ENCODE measurements at regions not wholly inside any gene's neighbourhood (a gene's known extent, or its start where the extent isn't known, plus 50 kb on each side); places are given as distances from the start of the nearest gene placed in this dataset.
A peak's percentile ranks its signal among the peaks of the same experiment; 100 is the strongest.
"Not testable (repeated sequence)": the region's sequence is repeated elsewhere in the genome, so short reads cannot be mapped to it uniquely, and the experiment has no call there.

DNA sequence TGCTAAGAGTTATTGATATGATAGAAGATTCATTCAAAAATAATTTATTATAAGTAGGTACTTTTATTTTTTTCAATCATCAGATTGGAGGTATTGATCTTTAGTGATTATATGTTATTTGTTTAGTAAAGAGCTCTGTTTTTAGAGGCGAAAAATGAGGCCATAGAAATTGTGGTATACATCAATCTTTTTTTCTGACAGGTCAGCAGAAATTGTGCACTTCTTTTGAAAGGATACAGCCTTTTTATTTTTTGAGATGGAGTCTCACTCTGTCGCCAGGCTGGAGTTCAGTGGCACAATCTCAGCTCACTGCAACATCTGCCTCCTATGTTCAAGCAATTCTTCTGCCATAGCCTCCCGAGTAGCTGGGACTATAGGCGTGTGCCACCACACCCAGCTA lies 292.1 kb downstream of the BAMBI start:
- DNase-seq, result no peak

DNA sequence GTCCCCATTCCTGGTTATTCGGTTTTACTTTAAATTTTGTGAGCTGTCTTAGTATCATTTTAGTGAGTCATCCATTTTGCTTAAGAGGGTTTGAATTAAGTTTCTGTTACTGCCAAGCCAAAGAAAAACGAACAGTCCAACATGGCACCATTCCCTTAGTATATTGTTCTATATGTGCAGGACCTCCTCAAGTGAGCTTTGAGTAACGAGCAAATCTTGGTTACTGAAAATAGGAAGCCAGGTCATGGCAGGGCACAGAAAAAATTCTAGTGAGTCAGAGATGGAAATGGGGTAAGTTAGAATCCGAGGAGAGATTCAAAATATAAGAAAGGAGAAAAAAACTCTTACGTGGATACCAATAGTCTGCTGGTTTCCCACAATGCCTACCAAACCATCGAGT lies 292.9 kb downstream of the BAMBI start:
- DNase-seq, result no peak

GRCh38 chr10:28971255-28971654 lies 293.9 kb downstream of the BAMBI start:
- no peak for DNase-seq

DNA sequence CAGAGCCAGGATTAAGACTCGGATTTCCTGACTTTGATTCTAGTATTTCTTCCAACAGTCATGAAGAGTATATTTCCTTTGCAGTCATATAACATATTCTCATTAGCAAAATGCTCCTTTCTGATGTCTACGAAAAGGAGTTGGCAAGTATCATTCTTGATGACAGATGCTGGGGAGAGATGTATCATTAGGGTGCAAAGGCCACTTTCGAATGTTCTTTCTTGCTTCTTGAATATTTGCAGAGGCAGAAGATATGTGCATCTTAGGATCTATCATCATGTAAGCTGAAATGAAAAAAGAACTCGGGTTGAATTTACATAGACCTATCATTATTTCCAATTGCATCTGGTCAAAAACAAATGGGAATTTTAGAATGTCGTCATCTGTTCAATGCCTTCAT lies 294.4 kb downstream of the BAMBI start:
- no peak for DNase-seq

- DNase-seq, result no peak
These were observed 296.1 kb downstream of the BAMBI start for GRCh38 chr10:28973309-28973972.

DNA sequence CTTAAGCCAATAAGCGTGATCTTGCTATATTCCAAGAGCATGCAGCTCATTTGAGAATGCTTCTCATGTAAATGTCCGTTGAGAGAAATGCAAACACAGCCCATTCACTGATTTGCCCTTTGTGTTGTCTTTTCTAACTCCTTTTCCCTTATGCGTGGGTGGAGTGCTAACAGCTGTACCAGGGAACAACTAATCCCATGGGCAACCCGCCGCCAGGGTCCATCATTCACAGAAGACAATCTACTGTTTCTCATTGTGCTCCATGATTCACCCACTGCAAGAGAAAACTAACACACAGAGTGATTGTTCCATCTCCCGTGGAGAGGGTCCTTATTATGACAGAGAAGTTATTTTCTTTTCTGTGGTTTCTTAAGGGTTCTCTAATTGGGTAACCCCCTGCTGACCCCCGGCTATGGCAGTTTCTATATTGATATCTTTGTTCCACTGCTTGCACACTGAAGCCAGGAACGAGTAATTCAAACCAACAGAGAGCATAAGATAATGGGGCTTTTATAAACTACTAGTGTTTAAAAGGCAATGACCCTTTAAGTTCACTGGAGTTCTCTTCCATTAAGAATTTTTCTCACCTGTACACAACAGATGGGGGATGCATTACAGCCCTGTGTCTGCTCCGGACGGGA lies 298.7 kb downstream of the BAMBI start:
- peak; percentile 32 for DNase-seq

- DNase-seq, result no peak
These were observed 300.2 kb downstream of the BAMBI start for GRCh38 chr10:28977518-28977917.

GRCh38 chr10:28980264-28980663 lies 302.9 kb downstream of the BAMBI start:
- DNase-seq, result no peak

- DNase-seq, result no peak
These were observed 303.7 kb downstream of the BAMBI start for GRCh38 chr10:28981007-28981406.

DNA sequence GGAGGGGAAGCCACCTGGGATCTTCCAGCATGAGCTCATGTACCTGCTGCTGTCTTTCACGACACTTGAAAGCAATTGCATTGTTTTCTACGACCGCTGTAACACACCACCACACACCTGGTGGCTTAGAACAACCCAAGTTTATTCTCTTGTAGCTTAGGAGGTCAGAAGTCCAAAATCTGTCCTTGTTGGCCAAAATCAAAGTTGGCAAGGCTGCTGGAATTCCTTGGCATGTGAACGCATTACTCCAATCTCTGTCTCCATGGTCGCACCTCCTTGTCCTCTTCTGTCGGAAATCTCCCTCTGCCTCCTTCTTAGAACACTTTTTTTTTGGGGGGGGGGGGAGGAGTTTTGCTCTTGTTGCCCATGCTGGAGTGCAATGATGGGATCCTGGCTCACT lies 305.7 kb downstream of the BAMBI start:
- no peak for DNase-seq

GRCh38 chr10:28983799-28984198 lies 305.1 kb upstream of the LYZL1 start:
- DNase-seq, result no peak

GRCh38 chr10:28984431-28984830 lies 304.4 kb upstream of the LYZL1 start:
- DNase-seq, result no peak

GRCh38 chr10:28985137-28985885 lies 303.6 kb upstream of the LYZL1 start:
- no peak for DNase-seq

DNA sequence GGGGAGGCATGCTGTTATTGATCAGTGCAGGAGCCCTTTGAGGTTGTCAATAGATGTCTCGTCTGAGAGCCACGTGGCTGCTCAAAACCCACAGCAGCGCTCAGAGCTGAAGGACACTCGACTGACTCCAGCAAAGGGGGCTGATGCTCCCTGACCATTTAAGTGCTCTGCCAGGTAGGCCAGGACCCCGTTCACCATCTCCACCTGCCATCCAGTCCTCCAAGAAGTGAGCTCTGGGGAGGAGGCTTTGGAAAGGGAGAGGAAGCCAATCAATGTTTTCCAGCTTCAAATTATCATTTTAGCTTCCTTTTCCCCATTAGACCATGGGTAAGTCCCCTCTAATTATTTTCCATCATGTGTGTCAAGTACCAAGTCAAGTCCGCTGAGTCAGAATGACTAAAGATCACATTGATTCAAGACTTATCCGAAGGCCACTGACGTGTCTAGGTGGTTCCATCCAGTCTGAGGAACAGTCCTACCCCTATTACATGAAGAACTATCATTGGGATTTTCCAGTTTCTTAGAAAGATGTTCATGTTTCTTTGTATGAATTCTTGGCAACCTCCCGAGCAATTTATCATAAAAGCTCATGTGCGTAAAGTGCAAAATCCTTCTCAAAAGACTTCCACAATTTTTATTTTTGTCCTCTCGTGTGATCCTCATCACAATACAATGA lies 302.6 kb upstream of the LYZL1 start:
- DNase-seq, result no peak

DNA sequence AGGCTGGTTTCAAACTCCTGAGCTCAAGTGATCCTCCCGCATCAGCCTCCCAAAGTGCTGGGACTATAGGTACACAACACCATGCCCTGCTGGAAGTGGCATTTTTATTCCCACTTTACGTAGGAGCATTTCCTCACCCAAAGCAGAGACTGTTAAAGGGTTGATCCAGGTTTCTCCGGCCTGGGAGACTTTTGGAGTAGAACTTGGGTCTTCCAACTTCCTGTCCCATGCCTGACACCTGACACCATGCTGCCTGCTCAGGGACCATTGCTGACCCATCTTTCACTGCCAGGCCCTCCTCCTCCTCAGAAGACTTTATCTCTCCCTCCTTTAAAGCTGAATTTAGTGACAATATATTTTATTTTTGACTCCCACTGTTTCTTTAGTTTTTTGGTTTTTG lies 302.0 kb upstream of the LYZL1 start:
- no peak for DNase-seq

GRCh38 chr10:28987555-28988320 lies 301.1 kb upstream of the LYZL1 start:
- DNase-seq, result no peak

GRCh38 chr10:28988980-28989379 lies 299.9 kb upstream of the LYZL1 start:
- no peak for DNase-seq

DNA sequence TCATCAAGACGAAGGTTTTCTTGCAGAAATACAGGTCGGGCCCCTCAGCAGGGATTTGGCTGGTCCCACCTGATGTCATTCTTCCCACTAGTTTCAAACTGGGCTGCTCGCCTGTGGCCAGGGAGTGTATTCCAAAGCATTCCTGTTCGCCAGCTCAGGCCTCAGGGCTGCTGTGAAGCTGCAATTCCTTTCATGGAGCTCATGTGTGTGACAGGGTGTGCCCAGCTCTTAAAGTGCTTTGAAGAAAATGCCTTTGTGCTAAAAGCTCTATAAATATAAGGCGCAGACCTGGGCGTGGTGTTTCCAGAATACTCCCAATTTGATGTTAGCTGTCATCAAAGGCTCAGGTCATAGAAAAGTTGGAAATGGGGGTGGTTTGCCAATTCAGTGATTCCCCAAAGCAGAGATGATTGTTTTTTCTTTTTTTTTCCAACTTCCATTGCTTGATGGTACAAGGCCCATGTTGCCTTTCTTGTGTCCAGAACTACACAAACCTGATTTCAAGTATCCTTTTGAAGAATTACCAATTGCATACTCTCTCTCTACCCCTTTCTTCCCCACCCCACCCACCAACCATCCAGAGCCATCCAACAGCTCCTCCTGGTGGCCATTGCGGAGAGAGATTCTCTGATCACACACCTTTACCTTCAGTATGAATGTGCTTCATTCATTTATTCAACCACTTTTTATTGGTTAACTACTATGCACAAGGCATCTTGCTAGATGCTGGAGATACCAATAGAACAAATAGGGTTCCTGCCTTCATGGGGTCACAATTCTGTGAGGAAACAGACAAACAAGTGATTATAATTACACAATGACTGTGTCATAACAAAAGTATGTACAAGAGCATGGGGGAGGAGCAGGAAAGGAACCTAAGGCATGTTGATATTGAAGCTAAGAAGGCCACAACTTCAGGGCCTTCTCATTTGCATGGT lies 297.3 kb upstream of the LYZL1 start:
- DNase-seq, result no peak

DNA sequence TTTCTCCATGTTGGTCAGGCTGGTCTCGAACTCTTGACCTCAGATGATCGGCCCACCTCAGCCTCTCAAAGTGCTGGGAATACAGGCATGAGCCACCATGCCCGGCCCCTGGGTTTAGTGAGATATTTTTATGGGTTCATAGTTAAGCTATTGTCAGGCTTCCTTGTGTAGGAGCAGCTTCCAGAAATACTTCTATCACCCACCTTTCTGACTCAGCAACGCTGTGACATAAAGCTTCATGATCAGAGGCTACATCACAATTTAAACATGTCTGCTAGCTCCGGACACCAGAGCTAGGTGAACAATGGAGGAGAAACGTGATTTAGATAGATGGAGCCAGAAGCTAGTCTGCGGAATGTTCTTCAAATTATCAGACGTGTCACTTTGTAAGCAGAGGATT lies 295.8 kb upstream of the LYZL1 start:
- DNase-seq, result no peak

GRCh38 chr10:28993861-28994260 lies 295.0 kb upstream of the LYZL1 start:
- no peak for DNase-seq

DNA sequence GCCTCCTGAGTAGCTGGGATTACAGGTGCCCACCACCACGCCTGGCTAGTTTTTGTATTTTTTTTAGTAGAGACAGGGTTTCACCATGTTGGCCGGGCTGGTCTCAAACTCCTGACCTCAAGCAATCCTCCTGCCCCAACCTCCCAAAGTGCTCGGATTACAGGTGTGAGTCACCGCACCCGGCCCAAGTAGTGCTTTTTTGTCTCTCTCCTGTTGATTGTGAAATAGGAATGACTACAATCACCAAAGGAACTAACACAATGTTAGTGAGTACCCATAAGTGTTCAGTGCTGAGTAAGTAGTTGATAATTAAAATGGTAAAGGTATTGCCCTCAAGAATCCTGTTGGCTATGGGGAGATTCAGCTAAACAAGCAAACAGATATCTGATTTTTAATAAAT lies 294.1 kb upstream of the LYZL1 start:
- DNase-seq, result not testable (repeated sequence)

GRCh38 chr10:28995497-28995896 lies 293.4 kb upstream of the LYZL1 start:
- DNase-seq, result no peak

All from DMS79 treated with DMSO at 0.1 percent for 48 hours (cell line).